ENCODE measurements at regions not wholly inside any gene's neighbourhood (a gene's known extent, or its start where the extent isn't known, plus 50 kb on each side); places are given as distances from the start of the nearest gene placed in this dataset.

- Histone ChIP-seq H3K4me2 (ENCODE audit: extremely low read depth, insufficient read depth, low read length) (no peak overlapping the region), H2AFZ (ENCODE audit: low read length) (no peak overlapping the region), H3K9me3 (ENCODE audit: control insufficient read depth, insufficient read depth, low read depth, low read length) (no peaks in the 10 kb centered on the region), H3K36me3 (ENCODE audit: control insufficient read depth, insufficient read depth, low read length) (no peaks in the 10 kb centered on the region), H3K27me3 (ENCODE audit: control insufficient read depth, insufficient read depth, low read length) (no peaks in the 10 kb centered on the region), H3K27ac (ENCODE audit: insufficient read depth, low read length) (no peak overlapping the region), H4K20me1 (ENCODE audit: control insufficient read depth, extremely low read depth, insufficient read depth, low read length) (no peaks in the 10 kb centered on the region), H3K9ac (ENCODE audit: insufficient read depth, low read length) (no peak overlapping the region), H3K4me3 (replicated peaks in 1 of 4; ENCODE audit: control extremely low read depth in 1 of 4, insufficient read depth in 1 of 4, low read depth in 3 of 4, low read length in 4 of 4) (no peak overlapping the region), H3K79me2 (ENCODE audit: control insufficient read depth, insufficient read depth, low read length) (no peaks in the 10 kb centered on the region), H3K4me1 (ENCODE audit: control insufficient read depth, extremely low read depth, insufficient read depth, low read length) (no peaks in the 10 kb centered on the region)
- peak in 1 of 2 donors; percentile 14 for DNase-seq (ENCODE audit: low read depth in 2 of 2)
- no peak for TF ChIP-seq CTCF (conservative IDR thresholded peaks at IDR 0.05 in 1 of 2, IDR thresholded peaks at IDR 0.05 in 1 of 2; ENCODE audit: low read depth in 1 of 2, low read length in 2 of 2)
- TF ChIP-seq EZH2 (IDR thresholded peaks at IDR 0.05; ENCODE audit: low read length, missing control alignments): no peak
Measured at GRCh38 chr3:67719333-67719732, 64.9 kb upstream of the SUCLG2 start.

- H3K9me3 ChIP-seq (ENCODE audit: control insufficient read depth, insufficient read depth, low read depth, low read length): no peaks in the 10 kb centered on the region
- H4K20me1 ChIP-seq (ENCODE audit: control insufficient read depth, extremely low read depth, insufficient read depth, low read length): no peaks in the 10 kb centered on the region
- H3K27me3 ChIP-seq (ENCODE audit: control insufficient read depth, insufficient read depth, low read length): no peaks in the 10 kb centered on the region
- no peak overlapping the region for H3K4me2 ChIP-seq (ENCODE audit: extremely low read depth, insufficient read depth, low read length)
- H3K4me1 ChIP-seq (ENCODE audit: control insufficient read depth, extremely low read depth, insufficient read depth, low read length): no peaks in the 10 kb centered on the region
- no peaks in the 10 kb centered on the region for H3K36me3 ChIP-seq (ENCODE audit: control insufficient read depth, insufficient read depth, low read length)
- H2AFZ ChIP-seq (ENCODE audit: low read length): no peak overlapping the region
- H3K27ac ChIP-seq (ENCODE audit: insufficient read depth, low read length): no peak overlapping the region
- no peaks in the 10 kb centered on the region for H3K79me2 ChIP-seq (ENCODE audit: control insufficient read depth, insufficient read depth, low read length)
- TF ChIP-seq CTCF (conservative IDR thresholded peaks at IDR 0.05 in 1 of 2, IDR thresholded peaks at IDR 0.05 in 1 of 2; ENCODE audit: low read depth in 1 of 2, low read length in 2 of 2): no peak
- no peak for TF ChIP-seq EZH2 (IDR thresholded peaks at IDR 0.05; ENCODE audit: low read length, missing control alignments)
- no peak overlapping the region for H3K9ac ChIP-seq (ENCODE audit: insufficient read depth, low read length)
- H3K4me3 ChIP-seq (replicated peaks in 1 of 4; ENCODE audit: control extremely low read depth in 1 of 4, insufficient read depth in 1 of 4, low read depth in 3 of 4, low read length in 4 of 4): no peak overlapping the region
- DNase-seq (ENCODE audit: low read depth in 2 of 2): peak; percentile 2 to 9
Measured at GRCh38 chr3:67715971-67716370, 61.6 kb upstream of the SUCLG2 start.

GRCh38 chr3:67713764-67714469 is 59.5 kb upstream of the SUCLG2 start:
- TF ChIP-seq EZH2 (IDR thresholded peaks at IDR 0.05; ENCODE audit: low read length, missing control alignments) (no peak), CTCF (conservative IDR thresholded peaks at IDR 0.05 in 1 of 2, IDR thresholded peaks at IDR 0.05 in 1 of 2; ENCODE audit: low read depth in 1 of 2, low read length in 2 of 2) (no peak)
- Histone ChIP-seq H2AFZ (ENCODE audit: low read length) (no peak overlapping the region), H3K9ac (ENCODE audit: insufficient read depth, low read length) (no peak overlapping the region), H3K4me1 (ENCODE audit: control insufficient read depth, extremely low read depth, insufficient read depth, low read length) (no peaks in the 10 kb centered on the region), H3K27me3 (ENCODE audit: control insufficient read depth, insufficient read depth, low read length) (no peaks in the 10 kb centered on the region), H3K9me3 (ENCODE audit: control insufficient read depth, insufficient read depth, low read depth, low read length) (no peaks in the 10 kb centered on the region), H3K4me2 (ENCODE audit: extremely low read depth, insufficient read depth, low read length) (no peak overlapping the region), H3K79me2 (ENCODE audit: control insufficient read depth, insufficient read depth, low read length) (no peaks in the 10 kb centered on the region), H4K20me1 (ENCODE audit: control insufficient read depth, extremely low read depth, insufficient read depth, low read length) (no peaks in the 10 kb centered on the region), H3K4me3 (replicated peaks in 1 of 4; ENCODE audit: control extremely low read depth in 1 of 4, insufficient read depth in 1 of 4, low read depth in 3 of 4, low read length in 4 of 4) (no peak overlapping the region), H3K36me3 (ENCODE audit: control insufficient read depth, insufficient read depth, low read length) (no peaks in the 10 kb centered on the region), H3K27ac (ENCODE audit: insufficient read depth, low read length) (no peak overlapping the region)
- DNase-seq (ENCODE audit: low read depth in 2 of 2): no peak
